ENCODE measurements at regions not wholly inside any gene's neighbourhood (a gene's known extent, or its start where the extent isn't known, plus 50 kb on each side); places are given as distances from the start of the nearest gene placed in this dataset.

GRCh38 chr16:16956376-16956775 is 514.4 kb downstream of the XYLT1 start:
- no peak for TF ChIP-seq CTCF (IDR thresholded peaks at IDR 0.05)
- TF ChIP-seq POLR2A (IDR thresholded peaks at IDR 0.05), result no peak

Data from uterus (tissue), 2 donors.